H9 (cell line): ENCODE measurements at regions not wholly inside any gene's neighbourhood (a gene's known extent, or its start where the extent isn't known, plus 50 kb on each side); places are given as distances from the start of the nearest gene placed in this dataset.
"Not testable (repeated sequence)": the region's sequence is repeated elsewhere in the genome, so short reads cannot be mapped to it uniquely, and the experiment has no call there.

Experiments used
- DNase-seq: peaks from one replicate; pipeline ENCODE4 v3.0.0-alpha.2; 2017
- H2AFZ ChIP-seq: one replicate; pipeline ENCODE4 v1.6.1; 2013; ENCODE audit warnings: mild to moderate bottlenecking, low read length, control low read depth, moderate library complexity
- H2AK5ac ChIP-seq: 2 replicates; pipeline ENCODE4 v1.6.1; 2013; ENCODE audit warnings: low read length, control low read depth, mixed read lengths; ENCODE audit not compliant: insufficient read length
- H2BK120ac ChIP-seq: one replicate; pipeline ENCODE4 v1.6.1; 2013; ENCODE audit warnings: low read depth, mild to moderate bottlenecking, low read length, control low read depth, inconsistent platforms; ENCODE audit not compliant: poor library complexity, severe bottlenecking
- H2BK12ac ChIP-seq: 2 replicates; pipeline ENCODE4 v1.6.1; 2013; ENCODE audit warnings: low read length, control low read depth, mixed read lengths, low read depth; ENCODE audit not compliant: insufficient read length
- H2BK15ac ChIP-seq: 2 replicates; pipeline ENCODE4 v1.6.1; 2013; ENCODE audit warnings: low read depth, low read length, control low read depth
- H2BK20ac ChIP-seq: one replicate; pipeline ENCODE4 v1.6.1; 2013; ENCODE audit warnings: low read depth, mild to moderate bottlenecking, low read length, control low read depth, inconsistent platforms; ENCODE audit not compliant: poor library complexity, severe bottlenecking
- H2BK5ac ChIP-seq: 2 replicates; pipeline ENCODE4 v1.6.1; 2013; ENCODE audit warnings: low read length, control low read depth, mixed read lengths; ENCODE audit not compliant: insufficient read length
- H3K14ac ChIP-seq: 2 replicates; pipeline ENCODE4 v1.6.1; 2013; ENCODE audit warnings: low read length, control low read depth; ENCODE audit not compliant: insufficient read depth
- H3K18ac ChIP-seq: 2 replicates; pipeline ENCODE4 v1.6.1; 2013; ENCODE audit warnings: low read depth, mild to moderate bottlenecking, mixed read lengths, low read length, control low read depth; ENCODE audit not compliant: insufficient read length
- H3K23ac ChIP-seq: 2 replicates; pipeline ENCODE4 v1.6.1; 2013; ENCODE audit warnings: low read length, control low read depth, mixed read lengths, low read depth; ENCODE audit not compliant: insufficient read length
- H3K23me2 ChIP-seq: 2 replicates; pipeline ENCODE4 v1.6.1; 2013; ENCODE audit warnings: low read depth, mild to moderate bottlenecking, mixed read lengths, low read length, control low read depth; ENCODE audit not compliant: insufficient read length, poor library complexity, severe bottlenecking
- H3K27ac ChIP-seq: 2 replicates; pipeline ENCODE4 v1.5.1; 2013; ENCODE audit warnings: low read length, control low read depth, mixed read lengths, low read depth; ENCODE audit not compliant: insufficient read length
- H3K27me3 ChIP-seq: 2 replicates; pipeline ENCODE4 v1.6.1; 2013; ENCODE audit warnings: low read length, control low read depth, inconsistent platforms; ENCODE audit not compliant: insufficient read depth
- H3K4ac ChIP-seq: 2 replicates; pipeline ENCODE4 v1.6.1; 2013; ENCODE audit warnings: low read depth, mild to moderate bottlenecking, control low read depth, inconsistent platforms, low read length, moderate library complexity
- H3K4me1 ChIP-seq: 2 replicates; pipeline ENCODE4 v1.6.1; 2013; ENCODE audit warnings: low read length, control low read depth, inconsistent platforms; ENCODE audit not compliant: insufficient read depth
- H3K4me2 ChIP-seq: 2 replicates; pipeline ENCODE4 v1.6.1; 2013; ENCODE audit warnings: low read length, control low read depth, mixed read lengths; ENCODE audit not compliant: insufficient read length, insufficient read depth
- H3K56ac ChIP-seq: 2 replicates; pipeline ENCODE4 v1.6.1; 2013; ENCODE audit warnings: low read depth, mild to moderate bottlenecking, mixed read lengths, low read length, control low read depth; ENCODE audit not compliant: insufficient read length
- H3K79me1 ChIP-seq: 2 replicates; pipeline ENCODE4 v1.6.1; 2013; ENCODE audit warnings: low read depth, mild to moderate bottlenecking, moderate library complexity, low read length, control low read depth, inconsistent platforms; ENCODE audit not compliant: insufficient read depth, poor library complexity, severe bottlenecking
- H3K79me2 ChIP-seq: 2 replicates; pipeline ENCODE4 v1.6.1; 2013; ENCODE audit warnings: low read length, control low read depth, inconsistent platforms; ENCODE audit not compliant: insufficient read depth
- H3K9ac ChIP-seq: 2 replicates; pipeline ENCODE4 v1.6.1; 2013; ENCODE audit warnings: low read length, control low read depth, mixed read lengths; ENCODE audit not compliant: insufficient read length; ENCODE audit errors: extremely low read depth
- H3K9me3 ChIP-seq: one replicate; pipeline ENCODE4 v1.6.1; 2013; ENCODE audit warnings: low read depth, low read length, inconsistent platforms; ENCODE audit not compliant: control insufficient read depth
- H3T11ph ChIP-seq: one replicate; pipeline ENCODE4 v1.6.1; 2013; ENCODE audit warnings: mild to moderate bottlenecking, low read length, control low read depth, inconsistent platforms
- H4K20me1 ChIP-seq: one replicate; pipeline ENCODE4 v1.6.1; 2013; ENCODE audit not compliant: control insufficient read depth, insufficient read length, insufficient read depth
- H4K5ac ChIP-seq: 2 replicates; pipeline ENCODE4 v1.6.1; 2013; ENCODE audit warnings: low read depth, mild to moderate bottlenecking, mixed read lengths, low read length, control low read depth; ENCODE audit not compliant: insufficient read length
- H4K8ac ChIP-seq: replicated peaks from 2 replicates; pipeline ENCODE4 v1.6.1; 2013; ENCODE audit warnings: low read length, control low read depth, mixed read lengths, low read depth; ENCODE audit not compliant: insufficient read length
- H4K91ac ChIP-seq: 2 replicates; pipeline ENCODE4 v1.6.1; 2013; ENCODE audit warnings: low read depth, mild to moderate bottlenecking, moderate library complexity, mixed read lengths, low read length, control low read depth; ENCODE audit not compliant: insufficient read length
- H3K27ac Mint-ChIP-seq, 3 experiments: 2 replicates in 2 of 3; 3 replicates in 1 of 3; pipeline ENCODE4 v1.8.0; 2020 to 2021; ENCODE audit warnings: mixed read lengths in 3 of 3, mild to moderate bottlenecking in 1 of 3, moderate library complexity in 1 of 3
- H3K27me3 Mint-ChIP-seq: 2 replicates; pipeline ENCODE4 v1.8.0; 2021; ENCODE audit warnings: low read depth, mild to moderate bottlenecking, moderate library complexity, mixed read lengths
- H3K36me3 Mint-ChIP-seq, 3 experiments: 2 replicates in 2 of 3; 3 replicates in 1 of 3; pipeline ENCODE4 v1.8.0; 2020 to 2021; ENCODE audit warnings: low read depth in 3 of 3, mixed read lengths in 3 of 3; ENCODE audit not compliant: insufficient read depth in 1 of 3
- H3K4me1 Mint-ChIP-seq, 2 experiments: 2 replicates each; pipeline ENCODE4 v1.8.0; 2020; ENCODE audit warnings: mixed read lengths in 2 of 2
- H3K4me3 Mint-ChIP-seq, 2 experiments: 2 replicates in 1 of 2; 3 replicates in 1 of 2; pipeline ENCODE4 v1.8.0; 2020 to 2021; ENCODE audit warnings: mild to moderate bottlenecking in 2 of 2, mixed read lengths in 2 of 2, moderate library complexity in 1 of 2
- H3K9me3 Mint-ChIP-seq, 2 experiments: 2 replicates in 1 of 2; 3 replicates in 1 of 2; pipeline ENCODE4 v1.8.0; 2020; ENCODE audit warnings: mild to moderate bottlenecking in 2 of 2, mixed read lengths in 2 of 2, moderate library complexity in 1 of 2
- WGBS: extraction: QIAGEN DNeasy Blood & Tissue Kit; methylation state at CpG from one replicate; pipeline ENCODE4 v1.1.7; 2013; ENCODE audit warnings: missing lambda C conversion rate, low lambda C conversion rate, mixed read lengths; ENCODE audit not compliant: insufficient read length; ENCODE audit errors: extremely low coverage; 5-methylcytosine and 5-hydroxymethylcytosine counted together

DNA sequence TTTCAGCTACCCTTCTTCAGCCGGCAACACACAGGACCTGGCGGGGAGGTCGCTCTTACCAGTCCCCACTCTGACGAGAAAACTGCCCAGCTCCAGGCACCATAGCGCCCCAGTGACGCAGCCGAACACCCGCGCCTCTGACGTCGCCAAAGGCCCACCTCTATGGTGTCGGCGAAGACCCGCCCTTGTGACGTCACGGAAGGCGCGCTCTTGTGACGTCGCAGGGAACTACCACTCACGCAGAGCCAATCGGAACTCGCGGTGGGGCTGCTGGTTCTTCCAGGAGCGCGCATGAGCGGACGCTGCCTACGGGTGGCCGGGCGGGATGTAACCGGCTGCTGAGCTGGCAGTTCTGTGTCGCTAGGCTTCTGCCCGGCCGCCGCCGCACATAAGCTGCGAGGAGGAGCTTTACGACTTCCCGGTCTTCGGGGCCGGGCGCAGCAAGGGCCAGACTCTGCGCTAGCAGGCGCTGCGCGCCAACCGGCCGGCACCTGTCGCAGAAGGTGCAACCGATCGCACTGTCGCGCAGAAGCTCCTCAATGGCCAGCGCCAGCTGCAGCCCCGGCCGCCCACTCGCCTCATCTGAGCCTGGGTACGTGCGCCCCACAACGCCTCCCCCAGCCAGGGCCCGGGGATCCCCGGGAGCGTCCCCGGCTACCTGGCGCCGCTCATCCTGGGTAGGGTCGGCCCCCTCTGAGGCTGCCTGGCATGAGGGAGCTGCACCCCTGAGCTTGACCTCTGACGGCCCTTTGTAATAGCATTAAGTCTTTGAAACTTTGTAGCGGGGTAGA is 121.3 kb upstream of the FBXO28 start:
- not testable (repeated sequence) for H2BK5ac ChIP-seq, H3T11ph ChIP-seq, H2BK15ac ChIP-seq, H4K20me1 ChIP-seq, H3K18ac ChIP-seq, H4K5ac ChIP-seq, H3K27me3 Mint-ChIP-seq, H2BK120ac ChIP-seq, H3K23me2 ChIP-seq, H3K27me3 ChIP-seq, H3K79me2 ChIP-seq, H3K56ac ChIP-seq, H4K8ac ChIP-seq, H2AFZ ChIP-seq, H3K36me3 Mint-ChIP-seq, H3K4ac ChIP-seq, H3K9me3 ChIP-seq, H2BK20ac ChIP-seq, H3K27ac ChIP-seq, H2AK5ac ChIP-seq, H3K23ac ChIP-seq, H4K91ac ChIP-seq, H3K9me3 Mint-ChIP-seq, H2BK12ac ChIP-seq, H3K4me1 ChIP-seq, H3K79me1 ChIP-seq, H3K4me1 Mint-ChIP-seq
- no CpG with 5 or more reads among the region's 70 CpGs for WGBS
- peak overlapping the region; percentile 94 to 96 for H3K4me3 Mint-ChIP-seq
- peak overlapping the region; percentile 50 for H3K9ac ChIP-seq
- peak overlapping the region; percentile 46 for H3K4me2 ChIP-seq
- H3K27ac Mint-ChIP-seq = peak overlapping the region; percentile 99 to 100 (median 99)
- H3K14ac ChIP-seq = 0 out of 2 replicates have a peak overlapping the region, but pooled peaks have one; percentile 71
- DNase-seq = peak; percentile 99

DNA sequence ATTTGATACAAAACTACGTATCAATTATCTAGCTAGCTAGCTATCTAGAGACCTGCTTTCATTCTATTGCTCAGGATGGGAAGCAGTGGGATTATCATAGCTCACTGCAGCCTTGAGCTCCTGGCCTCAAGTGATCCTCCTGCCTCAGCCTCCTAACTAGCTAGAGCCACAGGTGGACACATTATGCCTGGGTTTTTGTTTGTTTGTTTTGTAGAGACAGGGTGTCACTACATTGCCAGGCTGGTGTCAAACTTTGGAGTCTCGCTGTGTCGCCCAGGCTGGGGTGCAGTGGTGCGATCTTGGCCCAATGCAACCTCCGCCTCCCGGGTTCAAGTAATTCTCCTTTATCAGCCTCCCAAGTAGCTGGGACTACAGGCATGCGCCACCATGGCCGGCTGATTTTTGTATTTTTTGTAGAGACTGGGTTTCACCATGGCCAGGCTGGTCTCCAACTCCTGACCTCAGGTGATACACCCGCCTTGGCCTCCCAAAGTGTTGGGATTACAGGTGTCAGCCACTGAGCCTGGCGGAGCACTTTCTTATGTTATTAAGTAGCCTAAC is 122.5 kb upstream of the FBXO28 start:
- not testable (repeated sequence) for H2BK15ac ChIP-seq, H2AFZ ChIP-seq, H3K14ac ChIP-seq, H3K4me3 Mint-ChIP-seq, H4K20me1 ChIP-seq, H3K56ac ChIP-seq, H3K4me2 ChIP-seq, H3K27ac ChIP-seq, H4K5ac ChIP-seq, H3K27ac Mint-ChIP-seq, H3K36me3 Mint-ChIP-seq, H2BK120ac ChIP-seq, H3K18ac ChIP-seq, H3T11ph ChIP-seq, H3K4me1 ChIP-seq, H3K9ac ChIP-seq, H2AK5ac ChIP-seq, H3K27me3 Mint-ChIP-seq, H3K4me1 Mint-ChIP-seq, H3K9me3 Mint-ChIP-seq, H4K91ac ChIP-seq, H2BK20ac ChIP-seq, H3K23ac ChIP-seq, H3K4ac ChIP-seq, H3K23me2 ChIP-seq, H3K79me2 ChIP-seq, H2BK5ac ChIP-seq, H3K27me3 ChIP-seq, DNase-seq, H3K79me1 ChIP-seq, H3K9me3 ChIP-seq, H2BK12ac ChIP-seq, H4K8ac ChIP-seq
- WGBS = no CpG with 5 or more reads among the region's 10 CpGs
